GM23338 (cell line): ENCODE measurements at regions not wholly inside any gene's neighbourhood (a gene's known extent, or its start where the extent isn't known, plus 50 kb on each side); places are given as distances from the start of the nearest gene placed in this dataset.

Source experiments
- ATAC-seq: fragments of 200-7000 bp; cut with Tn5 transposase; 3 replicates; pipeline ENCODE4 v1.9.1; 2020
- DNase-seq: peaks from one replicate; pipeline ENCODE4 v3.0.0-alpha.2; 2015; ENCODE audit warnings: low spot score
- H2AFZ ChIP-seq: fragments of 200-600 bp; sonication (generic); 2 replicates; pipeline ENCODE4 v1.8.0; 2016; ENCODE audit warnings: antibody characterized with exemption, mild to moderate bottlenecking, moderate library complexity
- H3F3A ChIP-seq: fragments of 200-600 bp; sonication (generic); replicated peaks from 2 replicates; pipeline ENCODE4 v1.8.0; 2017; ENCODE audit warnings: antibody characterized with exemption, mixed run types, low read depth
- H3K27ac ChIP-seq: fragments of 200-600 bp; sonication (generic); 2 replicates; pipeline ENCODE4 v1.6.1; 2016; ENCODE audit warnings: low read depth
- H3K27me3 ChIP-seq: fragments of 200-600 bp; sonication (generic); 2 replicates; pipeline ENCODE4 v1.8.0; 2016; ENCODE audit warnings: mild to moderate bottlenecking, mixed run types, moderate library complexity; ENCODE audit not compliant: insufficient read depth
- H3K36me3 ChIP-seq: fragments of 200-600 bp; sonication (generic); 2 replicates; pipeline ENCODE4 v1.8.0; 2016; ENCODE audit warnings: mild to moderate bottlenecking; ENCODE audit not compliant: insufficient read depth
- H3K4me1 ChIP-seq: fragments of 200-600 bp; sonication (generic); 2 replicates; pipeline ENCODE4 v1.8.0; 2016; ENCODE audit warnings: mild to moderate bottlenecking, moderate library complexity; ENCODE audit not compliant: insufficient read depth
- H3K4me2 ChIP-seq: fragments of 200-600 bp; sonication (generic); 2 replicates; pipeline ENCODE4 v1.7.1; 2017; ENCODE audit warnings: mixed run types
- H3K4me3 ChIP-seq: fragments of 200-600 bp; sonication (generic); 2 replicates; pipeline ENCODE4 v1.6.1; 2016; ENCODE audit warnings: mixed run types
- H3K79me2 ChIP-seq: fragments of 200-600 bp; sonication (generic); replicated peaks from 2 replicates; pipeline ENCODE4 v1.8.0; 2017; ENCODE audit warnings: mild to moderate bottlenecking; ENCODE audit not compliant: insufficient read depth
- H3K9me2 ChIP-seq: fragments of 200-600 bp; sonication (generic); 2 replicates; pipeline ENCODE4 v1.8.0; 2017; ENCODE audit not compliant: insufficient read depth
- H4K20me1 ChIP-seq: fragments of 200-600 bp; sonication (generic); replicated peaks from 2 replicates; pipeline ENCODE4 v1.8.0; 2017; ENCODE audit warnings: mild to moderate bottlenecking; ENCODE audit not compliant: insufficient read depth
- H3K27ac Mint-ChIP-seq: 2 replicates; pipeline ENCODE4 v1.8.0; 2020; ENCODE audit warnings: inconsistent platforms, mild to moderate bottlenecking, moderate library complexity, mixed read lengths
- H3K27me3 Mint-ChIP-seq: 3 replicates; pipeline ENCODE4 v1.8.0; 2022; ENCODE audit warnings: low read depth, mild to moderate bottlenecking, moderate library complexity, mixed read lengths, inconsistent platforms; ENCODE audit not compliant: insufficient read depth, poor library complexity
- H3K36me3 Mint-ChIP-seq: 3 replicates; pipeline ENCODE4 v1.8.0; 2021; ENCODE audit warnings: low read depth, mild to moderate bottlenecking, inconsistent platforms, moderate library complexity, mixed read lengths
- H3K4me1 Mint-ChIP-seq: 3 replicates; pipeline ENCODE4 v1.8.0; 2020; ENCODE audit warnings: mild to moderate bottlenecking, inconsistent platforms, mixed read lengths
- H3K4me3 Mint-ChIP-seq: 3 replicates; pipeline ENCODE4 v1.8.0; 2021; ENCODE audit warnings: moderate library complexity, mild to moderate bottlenecking, inconsistent platforms, mixed read lengths
- H3K9me3 Mint-ChIP-seq: 3 replicates; pipeline ENCODE4 v1.8.0; 2020; ENCODE audit warnings: moderate library complexity, mild to moderate bottlenecking, inconsistent platforms, mixed read lengths
- CREB1 ChIP-seq: fragments of 250-450 bp; sonication (Bioruptor Pico); IDR thresholded peaks from 2 replicates; pipeline ENCODE4 v1.5.0; 2020; ENCODE audit warnings: low read depth, mild to moderate bottlenecking, moderate library complexity
- ETS1 ChIP-seq: IDR thresholded peaks from 2 replicates; pipeline ENCODE4 v1.6.1; 2016; ENCODE audit warnings: antibody characterized with exemption
- EZH2 ChIP-seq: fragments of 200-600 bp; sonication (generic); IDR thresholded peaks from one replicate; pipeline ENCODE4 v1.8.0; 2017; ENCODE audit warnings: antibody characterized with exemption, mild to moderate bottlenecking, low read depth; ENCODE audit not compliant: unreplicated experiment
- EZH2phosphoT487 ChIP-seq: fragments of 200-600 bp; sonication (generic); IDR thresholded peaks from one replicate; pipeline ENCODE4 v1.8.1; 2018; ENCODE audit warnings: antibody characterized with exemption; ENCODE audit not compliant: unreplicated experiment
- JUNB ChIP-seq: IDR thresholded peaks from one replicate; pipeline ENCODE4 v1.6.1; 2016; ENCODE audit warnings: antibody characterized with exemption; ENCODE audit not compliant: unreplicated experiment
- NANOG ChIP-seq: IDR thresholded peaks from 2 replicates; pipeline ENCODE4 v1.6.1; 2016; ENCODE audit warnings: antibody characterized with exemption, borderline replicate concordance
- REST ChIP-seq: IDR thresholded peaks from one replicate; pipeline ENCODE4 v1.6.1; 2018; ENCODE audit warnings: antibody characterized with exemption; ENCODE audit not compliant: unreplicated experiment
- STAT1 ChIP-seq: IDR thresholded peaks from one replicate; pipeline ENCODE4 v1.6.1; 2016; ENCODE audit warnings: antibody characterized with exemption; ENCODE audit not compliant: unreplicated experiment
- ZNF114 ChIP-seq: fragments of 250-450 bp; sonication (Bioruptor Pico); IDR thresholded peaks from 2 replicates; pipeline ENCODE4 v1.5.0; 2020; ENCODE audit warnings: mild to moderate bottlenecking, moderate library complexity
- ZNF331 ChIP-seq: fragments of 250-450 bp; sonication (Bioruptor Pico); IDR thresholded peaks from 2 replicates; pipeline ENCODE4 v1.5.0; 2020; ENCODE audit warnings: low read depth, mild to moderate bottlenecking, moderate library complexity
- ZNF462 ChIP-seq: fragments of 250-450 bp; sonication (Bioruptor Pico); IDR thresholded peaks from 2 replicates; pipeline ENCODE4 v1.5.0; 2020; ENCODE audit warnings: mild to moderate bottlenecking, moderate library complexity

GRCh38 chr1:4418021-4418420 is 236.4 kb upstream of the AJAP1 start:
- no peak overlapping the region for H3K4me3 Mint-ChIP-seq
- no peak for ATAC-seq
- H3K79me2 ChIP-seq, result no peaks in the 10 kb centered on the region

More at GRCh38 chr1:4418021-4418420, 236.4 kb upstream of the AJAP1 start:
- peaks cover 95% of the 10 kb centered on the region for H3K9me3 Mint-ChIP-seq
- Histone ChIP-seq H3K4me2 (no peak overlapping the region), H2AFZ (no peak overlapping the region), H3K27me3 (no peaks in the 10 kb centered on the region), H3K27ac (no peak overlapping the region), H3K4me1 (no peaks in the 10 kb centered on the region), H4K20me1 (no peaks in the 10 kb centered on the region), H3K36me3 (peaks cover 12% of the 10 kb centered on the region; the same call in 1 of the 2 replicates), H3F3A (no peaks in the 10 kb centered on the region), H3K9me2 (no peaks in the 10 kb centered on the region), H3K4me3 (no peak overlapping the region)
- TF ChIP-seq ZNF114 (CRISPR knock-in tag) (no peak), JUNB (no peak), EZH2phosphoT487 (no peak), CREB1 (CRISPR knock-in tag) (no peak), EZH2 (no peak), NANOG (no peak), ZNF462 (CRISPR knock-in tag) (no peak), STAT1 (no peak), ZNF331 (CRISPR knock-in tag) (no peak), REST (no peak), ETS1 (no peak)
- H3K4me1 Mint-ChIP-seq, result no peaks in the 10 kb centered on the region
- no peak overlapping the region for H3K27ac Mint-ChIP-seq
- DNase-seq, result no peak
- peaks cover 36% of the 10 kb centered on the region for H3K36me3 Mint-ChIP-seq
- peaks cover under 1% of the 10 kb centered on the region for H3K27me3 Mint-ChIP-seq
